GM23338 (cell line): ENCODE measurements at regions not wholly inside any gene's neighbourhood (a gene's known extent, or its start where the extent isn't known, plus 50 kb on each side); places are given as distances from the start of the nearest gene placed in this dataset.
A peak's percentile ranks its signal among the peaks of the same experiment; 100 is the strongest.

Experiments used
- ATAC-seq: fragments of 200-7000 bp; cut with Tn5 transposase; 3 replicates; pipeline ENCODE4 v1.9.1; 2020
- DNase-seq: peaks from one replicate; pipeline ENCODE4 v3.0.0-alpha.2; 2015; ENCODE audit warnings: low spot score
- H2AFZ ChIP-seq: fragments of 200-600 bp; sonication (generic); 2 replicates; pipeline ENCODE4 v1.8.0; 2016; ENCODE audit warnings: antibody characterized with exemption, mild to moderate bottlenecking, moderate library complexity
- H3F3A ChIP-seq: fragments of 200-600 bp; sonication (generic); replicated peaks from 2 replicates; pipeline ENCODE4 v1.8.0; 2017; ENCODE audit warnings: antibody characterized with exemption, mixed run types, low read depth
- H3K27ac ChIP-seq: fragments of 200-600 bp; sonication (generic); 2 replicates; pipeline ENCODE4 v1.6.1; 2016; ENCODE audit warnings: low read depth
- H3K27me3 ChIP-seq: fragments of 200-600 bp; sonication (generic); 2 replicates; pipeline ENCODE4 v1.8.0; 2016; ENCODE audit warnings: mild to moderate bottlenecking, mixed run types, moderate library complexity; ENCODE audit not compliant: insufficient read depth
- H3K36me3 ChIP-seq: fragments of 200-600 bp; sonication (generic); 2 replicates; pipeline ENCODE4 v1.8.0; 2016; ENCODE audit warnings: mild to moderate bottlenecking; ENCODE audit not compliant: insufficient read depth
- H3K4me1 ChIP-seq: fragments of 200-600 bp; sonication (generic); 2 replicates; pipeline ENCODE4 v1.8.0; 2016; ENCODE audit warnings: mild to moderate bottlenecking, moderate library complexity; ENCODE audit not compliant: insufficient read depth
- H3K4me2 ChIP-seq: fragments of 200-600 bp; sonication (generic); 2 replicates; pipeline ENCODE4 v1.7.1; 2017; ENCODE audit warnings: mixed run types
- H3K4me3 ChIP-seq: fragments of 200-600 bp; sonication (generic); 2 replicates; pipeline ENCODE4 v1.6.1; 2016; ENCODE audit warnings: mixed run types
- H3K79me2 ChIP-seq: fragments of 200-600 bp; sonication (generic); replicated peaks from 2 replicates; pipeline ENCODE4 v1.8.0; 2017; ENCODE audit warnings: mild to moderate bottlenecking; ENCODE audit not compliant: insufficient read depth
- H3K9me2 ChIP-seq: fragments of 200-600 bp; sonication (generic); 2 replicates; pipeline ENCODE4 v1.8.0; 2017; ENCODE audit not compliant: insufficient read depth
- H4K20me1 ChIP-seq: fragments of 200-600 bp; sonication (generic); replicated peaks from 2 replicates; pipeline ENCODE4 v1.8.0; 2017; ENCODE audit warnings: mild to moderate bottlenecking; ENCODE audit not compliant: insufficient read depth
- H3K27ac Mint-ChIP-seq: 2 replicates; pipeline ENCODE4 v1.8.0; 2020; ENCODE audit warnings: inconsistent platforms, mild to moderate bottlenecking, moderate library complexity, mixed read lengths
- H3K27me3 Mint-ChIP-seq: 3 replicates; pipeline ENCODE4 v1.8.0; 2022; ENCODE audit warnings: low read depth, mild to moderate bottlenecking, moderate library complexity, mixed read lengths, inconsistent platforms; ENCODE audit not compliant: insufficient read depth, poor library complexity
- H3K36me3 Mint-ChIP-seq: 3 replicates; pipeline ENCODE4 v1.8.0; 2021; ENCODE audit warnings: low read depth, mild to moderate bottlenecking, inconsistent platforms, moderate library complexity, mixed read lengths
- H3K4me1 Mint-ChIP-seq: 3 replicates; pipeline ENCODE4 v1.8.0; 2020; ENCODE audit warnings: mild to moderate bottlenecking, inconsistent platforms, mixed read lengths
- H3K4me3 Mint-ChIP-seq: 3 replicates; pipeline ENCODE4 v1.8.0; 2021; ENCODE audit warnings: moderate library complexity, mild to moderate bottlenecking, inconsistent platforms, mixed read lengths
- H3K9me3 Mint-ChIP-seq: 3 replicates; pipeline ENCODE4 v1.8.0; 2020; ENCODE audit warnings: moderate library complexity, mild to moderate bottlenecking, inconsistent platforms, mixed read lengths
- CREB1 ChIP-seq: fragments of 250-450 bp; sonication (Bioruptor Pico); IDR thresholded peaks from 2 replicates; pipeline ENCODE4 v1.5.0; 2020; ENCODE audit warnings: low read depth, mild to moderate bottlenecking, moderate library complexity
- EZH2 ChIP-seq: fragments of 200-600 bp; sonication (generic); IDR thresholded peaks from one replicate; pipeline ENCODE4 v1.8.0; 2017; ENCODE audit warnings: antibody characterized with exemption, mild to moderate bottlenecking, low read depth; ENCODE audit not compliant: unreplicated experiment
- EZH2phosphoT487 ChIP-seq: fragments of 200-600 bp; sonication (generic); IDR thresholded peaks from one replicate; pipeline ENCODE4 v1.8.1; 2018; ENCODE audit warnings: antibody characterized with exemption; ENCODE audit not compliant: unreplicated experiment
- POLR2AphosphoS5 ChIP-seq: IDR thresholded peaks from 2 replicates; pipeline ENCODE4 v1.6.1; 2016; ENCODE audit warnings: antibody characterized with exemption, low read depth
- ZNF331 ChIP-seq: fragments of 250-450 bp; sonication (Bioruptor Pico); IDR thresholded peaks from 2 replicates; pipeline ENCODE4 v1.5.0; 2020; ENCODE audit warnings: low read depth, mild to moderate bottlenecking, moderate library complexity
- TF ChIP-seq, protein P1 (sequence below): fragments of 250-450 bp; sonication (Bioruptor Pico); IDR thresholded peaks from 2 replicates; pipeline ENCODE4 v1.5.0; 2020; ENCODE audit warnings: mild to moderate bottlenecking, moderate library complexity
- TF ChIP-seq, protein P2 (sequence below), 2 experiments: fragments of 200-600 bp in 1 of 2; sonication (generic) in 1 of 2; conservative IDR thresholded peaks; 2 replicates each; pipeline versions ENCODE4 v1.5.1 to v1.6.1; 2016 to 2017; ENCODE audit warnings: antibody characterized with exemption in 2 of 2, low read depth in 2 of 2, mild to moderate bottlenecking in 2 of 2, moderate library complexity in 1 of 2

DNA sequence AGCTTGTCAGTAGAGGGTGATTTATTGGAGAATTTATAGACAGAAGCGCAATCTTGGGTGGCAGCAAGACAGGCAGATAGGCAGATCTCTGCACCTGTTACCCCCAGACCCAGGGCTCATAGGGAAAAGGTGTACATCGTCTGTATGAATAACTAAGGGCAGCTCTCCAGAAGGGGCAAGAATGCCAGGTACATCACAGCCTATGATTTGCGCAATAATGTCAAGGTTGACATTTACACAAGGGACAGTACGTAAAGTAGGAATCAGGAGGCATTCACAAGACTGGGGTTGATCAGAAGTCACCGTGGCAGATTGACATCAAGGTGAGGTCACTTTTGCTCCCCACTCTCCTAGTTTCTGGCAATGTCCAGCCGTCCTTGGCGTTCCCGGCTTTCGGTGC is 524.1 kb downstream of the TRIML1 start (continued):
- TF ChIP-seq, protein P1, sequence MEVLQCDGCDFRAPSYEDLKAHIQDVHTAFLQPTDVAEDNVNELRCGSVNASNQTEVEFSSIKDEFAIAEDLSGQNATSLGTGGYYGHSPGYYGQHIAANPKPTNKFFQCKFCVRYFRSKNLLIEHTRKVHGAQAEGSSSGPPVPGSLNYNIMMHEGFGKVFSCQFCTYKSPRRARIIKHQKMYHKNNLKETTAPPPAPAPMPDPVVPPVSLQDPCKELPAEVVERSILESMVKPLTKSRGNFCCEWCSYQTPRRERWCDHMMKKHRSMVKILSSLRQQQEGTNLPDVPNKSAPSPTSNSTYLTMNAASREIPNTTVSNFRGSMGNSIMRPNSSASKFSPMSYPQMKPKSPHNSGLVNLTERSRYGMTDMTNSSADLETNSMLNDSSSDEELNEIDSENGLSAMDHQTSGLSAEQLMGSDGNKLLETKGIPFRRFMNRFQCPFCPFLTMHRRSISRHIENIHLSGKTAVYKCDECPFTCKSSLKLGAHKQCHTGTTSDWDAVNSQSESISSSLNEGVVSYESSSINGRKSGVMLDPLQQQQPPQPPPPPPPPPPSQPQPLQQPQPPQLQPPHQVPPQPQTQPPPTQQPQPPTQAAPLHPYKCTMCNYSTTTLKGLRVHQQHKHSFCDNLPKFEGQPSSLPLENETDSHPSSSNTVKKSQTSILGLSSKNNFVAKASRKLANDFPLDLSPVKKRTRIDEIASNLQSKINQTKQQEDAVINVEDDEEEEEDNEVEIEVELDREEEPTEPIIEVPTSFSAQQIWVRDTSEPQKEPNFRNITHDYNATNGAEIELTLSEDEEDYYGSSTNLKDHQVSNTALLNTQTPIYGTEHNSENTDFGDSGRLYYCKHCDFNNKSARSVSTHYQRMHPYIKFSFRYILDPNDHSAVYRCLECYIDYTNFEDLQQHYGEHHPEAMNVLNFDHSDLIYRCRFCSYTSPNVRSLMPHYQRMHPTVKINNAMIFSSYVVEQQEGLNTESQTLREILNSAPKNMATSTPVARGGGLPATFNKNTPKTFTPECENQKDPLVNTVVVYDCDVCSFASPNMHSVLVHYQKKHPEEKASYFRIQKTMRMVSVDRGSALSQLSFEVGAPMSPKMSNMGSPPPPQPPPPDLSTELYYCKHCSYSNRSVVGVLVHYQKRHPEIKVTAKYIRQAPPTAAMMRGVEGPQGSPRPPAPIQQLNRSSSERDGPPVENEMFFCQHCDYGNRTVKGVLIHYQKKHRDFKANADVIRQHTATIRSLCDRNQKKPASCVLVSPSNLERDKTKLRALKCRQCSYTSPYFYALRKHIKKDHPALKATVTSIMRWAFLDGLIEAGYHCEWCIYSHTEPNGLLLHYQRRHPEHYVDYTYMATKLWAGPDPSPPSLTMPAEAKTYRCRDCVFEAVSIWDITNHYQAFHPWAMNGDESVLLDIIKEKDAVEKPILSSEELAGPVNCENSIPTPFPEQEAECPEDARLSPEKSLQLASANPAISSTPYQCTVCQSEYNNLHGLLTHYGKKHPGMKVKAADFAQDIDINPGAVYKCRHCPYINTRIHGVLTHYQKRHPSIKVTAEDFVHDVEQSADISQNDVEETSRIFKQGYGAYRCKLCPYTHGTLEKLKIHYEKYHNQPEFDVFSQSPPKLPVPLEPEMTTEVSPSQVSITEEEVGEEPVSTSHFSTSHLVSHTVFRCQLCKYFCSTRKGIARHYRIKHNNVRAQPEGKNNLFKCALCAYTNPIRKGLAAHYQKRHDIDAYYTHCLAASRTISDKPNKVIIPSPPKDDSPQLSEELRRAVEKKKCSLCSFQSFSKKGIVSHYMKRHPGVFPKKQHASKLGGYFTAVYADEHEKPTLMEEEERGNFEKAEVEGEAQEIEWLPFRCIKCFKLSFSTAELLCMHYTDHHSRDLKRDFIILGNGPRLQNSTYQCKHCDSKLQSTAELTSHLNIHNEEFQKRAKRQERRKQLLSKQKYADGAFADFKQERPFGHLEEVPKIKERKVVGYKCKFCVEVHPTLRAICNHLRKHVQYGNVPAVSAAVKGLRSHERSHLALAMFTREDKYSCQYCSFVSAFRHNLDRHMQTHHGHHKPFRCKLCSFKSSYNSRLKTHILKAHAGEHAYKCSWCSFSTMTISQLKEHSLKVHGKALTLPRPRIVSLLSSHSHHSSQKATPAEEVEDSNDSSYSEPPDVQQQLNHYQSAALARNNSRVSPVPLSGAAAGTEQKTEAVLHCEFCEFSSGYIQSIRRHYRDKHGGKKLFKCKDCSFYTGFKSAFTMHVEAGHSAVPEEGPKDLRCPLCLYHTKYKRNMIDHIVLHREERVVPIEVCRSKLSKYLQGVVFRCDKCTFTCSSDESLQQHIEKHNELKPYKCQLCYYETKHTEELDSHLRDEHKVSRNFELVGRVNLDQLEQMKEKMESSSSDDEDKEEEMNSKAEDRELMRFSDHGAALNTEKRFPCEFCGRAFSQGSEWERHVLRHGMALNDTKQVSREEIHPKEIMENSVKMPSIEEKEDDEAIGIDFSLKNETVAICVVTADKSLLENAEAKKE (CRISPR knock-in tag): no peak
- TF ChIP-seq POLR2AphosphoS5: no peak
- no peak for TF ChIP-seq ZNF331 (CRISPR knock-in tag)

DNA sequence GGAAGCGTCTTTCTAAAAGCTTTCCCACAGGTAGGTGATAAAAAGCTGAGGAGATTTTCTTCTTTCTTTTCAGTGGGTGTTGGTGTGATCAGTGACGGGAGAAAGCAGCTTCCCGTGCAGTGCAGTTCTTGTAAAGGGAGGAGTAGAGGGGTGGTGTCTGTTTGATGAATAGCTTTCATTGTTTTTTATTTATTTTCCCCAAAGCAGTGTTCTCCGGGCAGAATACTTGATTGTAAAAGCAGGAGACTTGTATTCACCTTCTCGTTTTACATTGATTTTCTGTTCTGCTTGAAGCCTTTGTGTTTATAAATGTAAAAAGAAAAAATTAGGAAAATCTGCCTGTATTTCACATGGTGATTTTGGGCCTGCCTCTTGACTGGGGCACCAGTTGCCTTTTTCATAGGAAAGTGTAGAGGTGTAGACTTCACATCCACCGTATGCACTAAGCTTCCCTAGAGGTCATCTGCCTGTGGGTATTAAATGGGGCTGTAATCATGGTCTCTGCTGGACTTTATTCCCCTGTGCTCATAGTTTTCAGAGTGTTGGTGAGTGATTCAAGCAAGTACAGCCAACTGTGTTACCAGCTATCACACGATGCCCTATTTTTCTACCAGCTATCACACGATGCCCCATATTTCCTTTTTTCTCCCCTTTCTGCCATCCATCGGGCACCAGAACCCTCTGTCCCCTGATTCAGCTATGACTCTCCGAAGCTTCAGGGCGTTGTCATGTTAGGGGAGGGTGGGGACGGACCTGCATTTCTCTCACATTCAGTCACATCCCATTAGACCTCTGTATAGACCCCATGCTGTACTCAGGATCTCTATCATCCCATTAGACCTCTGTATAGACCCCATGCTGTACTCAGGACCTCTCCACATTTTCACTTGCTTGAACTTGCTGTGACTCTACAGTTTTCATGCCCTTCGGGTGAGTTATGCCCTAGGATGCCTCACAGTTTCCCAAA is 526.5 kb downstream of the TRIML1 start:
- Mint-ChIP-seq H3K4me3 (no peak overlapping the region), H3K27ac (peak overlapping the region; percentile 54; the same call in 1 of the 2 replicates), H3K36me3 (no peaks in the 10 kb centered on the region), H3K4me1 (peaks cover 3% of the 10 kb centered on the region; the same call in 1 of the 3 replicates), H3K9me3 (peaks cover 14% of the 10 kb centered on the region; the same call in 2 of the 3 replicates), H3K27me3 (no peaks in the 10 kb centered on the region)
- peak overlapping the region; percentile 5; the same call in 1 of the 2 replicates for H2AFZ ChIP-seq
- H4K20me1 ChIP-seq: no peaks in the 10 kb centered on the region
- DNase-seq (no peak), ATAC-seq (no peak)
- no peak overlapping the region for H3K4me2 ChIP-seq
- H3K9me2 ChIP-seq: no peaks in the 10 kb centered on the region
- no peaks in the 10 kb centered on the region for H3K27me3 ChIP-seq
- no peak overlapping the region for H3K4me3 ChIP-seq
- H3K36me3 ChIP-seq: no peaks in the 10 kb centered on the region
- H3F3A ChIP-seq: no peaks in the 10 kb centered on the region
- no peaks in the 10 kb centered on the region for H3K79me2 ChIP-seq
- H3K4me1 ChIP-seq: no peaks in the 10 kb centered on the region
- no peak overlapping the region for H3K27ac ChIP-seq
- no peak for TF ChIP-seq EZH2
- TF ChIP-seq, protein P2, sequence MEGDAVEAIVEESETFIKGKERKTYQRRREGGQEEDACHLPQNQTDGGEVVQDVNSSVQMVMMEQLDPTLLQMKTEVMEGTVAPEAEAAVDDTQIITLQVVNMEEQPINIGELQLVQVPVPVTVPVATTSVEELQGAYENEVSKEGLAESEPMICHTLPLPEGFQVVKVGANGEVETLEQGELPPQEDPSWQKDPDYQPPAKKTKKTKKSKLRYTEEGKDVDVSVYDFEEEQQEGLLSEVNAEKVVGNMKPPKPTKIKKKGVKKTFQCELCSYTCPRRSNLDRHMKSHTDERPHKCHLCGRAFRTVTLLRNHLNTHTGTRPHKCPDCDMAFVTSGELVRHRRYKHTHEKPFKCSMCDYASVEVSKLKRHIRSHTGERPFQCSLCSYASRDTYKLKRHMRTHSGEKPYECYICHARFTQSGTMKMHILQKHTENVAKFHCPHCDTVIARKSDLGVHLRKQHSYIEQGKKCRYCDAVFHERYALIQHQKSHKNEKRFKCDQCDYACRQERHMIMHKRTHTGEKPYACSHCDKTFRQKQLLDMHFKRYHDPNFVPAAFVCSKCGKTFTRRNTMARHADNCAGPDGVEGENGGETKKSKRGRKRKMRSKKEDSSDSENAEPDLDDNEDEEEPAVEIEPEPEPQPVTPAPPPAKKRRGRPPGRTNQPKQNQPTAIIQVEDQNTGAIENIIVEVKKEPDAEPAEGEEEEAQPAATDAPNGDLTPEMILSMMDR (conservative IDR thresholded peaks at IDR 0.05; ENCODE audit: low read depth in 2 of 2): no peak
- TF ChIP-seq EZH2phosphoT487: no peak
- TF ChIP-seq CREB1 (CRISPR knock-in tag): no peak
